Stimulated activated CD4-positive, alpha-beta T cell treated with anti-CD3 and anti-CD28 coated beads, TNF-alpha, amount 100 ng/mL, for 48 hours (primary cell): ENCODE measurements at regions not wholly inside any gene's neighbourhood (a gene's known extent, or its start where the extent isn't known, plus 50 kb on each side); places are given as distances from the start of the nearest gene placed in this dataset.

ENCODE experiments used
- DNase-seq, 3 donors: peaks; one replicate each; pipeline ENCODE4 v3.0.0-alpha.2; 2020; ENCODE audit warnings: low read depth in 3 of 3

GRCh38 chr4:62269918-62270317, 1069.8 kb downstream of the ADGRL3 start:
- DNase-seq: no peak

- no peak for DNase-seq
These were observed 1063.3 kb downstream of the ADGRL3 start for GRCh38 chr4:62263454-62263853.

GRCh38 chr4:62262676-62263075, 1062.5 kb downstream of the ADGRL3 start:
- DNase-seq: no peak

- DNase-seq: no peak
These were observed 1060.1 kb downstream of the ADGRL3 start for GRCh38 chr4:62260254-62260653.

GRCh38 chr4:62256479-62256878, 1056.4 kb downstream of the ADGRL3 start:
- DNase-seq: no peak

- DNase-seq: no peak
These were observed 1052.6 kb downstream of the ADGRL3 start for GRCh38 chr4:62252728-62253127.

- no peak for DNase-seq
These were observed 1050.0 kb downstream of the ADGRL3 start for GRCh38 chr4:62250100-62250499.

GRCh38 chr4:62243895-62244294, 1043.8 kb downstream of the ADGRL3 start:
- DNase-seq: no peak

GRCh38 chr4:62235911-62236310, 1035.8 kb downstream of the ADGRL3 start:
- no peak for DNase-seq

- DNase-seq: no peak
These were observed 1032.7 kb downstream of the ADGRL3 start for GRCh38 chr4:62232814-62233213.

- DNase-seq: no peak
These were observed 1031.9 kb downstream of the ADGRL3 start for GRCh38 chr4:62231994-62232393.

GRCh38 chr4:62226082-62226481, 1026.0 kb downstream of the ADGRL3 start:
- DNase-seq: no peak

GRCh38 chr4:62222121-62222520, 1022.0 kb downstream of the ADGRL3 start:
- no peak for DNase-seq

GRCh38 chr4:62210486-62210885, 1010.4 kb downstream of the ADGRL3 start:
- DNase-seq: no peak

GRCh38 chr4:62209757-62210485, 1009.8 kb downstream of the ADGRL3 start:
- no peak for DNase-seq

GRCh38 chr4:62208921-62209320, 1008.8 kb downstream of the ADGRL3 start:
- DNase-seq: no peak

- no peak for DNase-seq
These were observed 1004.0 kb downstream of the ADGRL3 start for GRCh38 chr4:62204136-62204535.

GRCh38 chr4:62199291-62199810, 999.2 kb downstream of the ADGRL3 start:
- DNase-seq: no peak

GRCh38 chr4:62196338-62196737, 996.2 kb downstream of the ADGRL3 start:
- no peak for DNase-seq

- no peak for DNase-seq
These were observed 994.2 kb downstream of the ADGRL3 start for GRCh38 chr4:62194342-62194741.

- DNase-seq: no peak
These were observed 993.6 kb downstream of the ADGRL3 start for GRCh38 chr4:62193761-62194160.

GRCh38 chr4:62191451-62192240, 991.5 kb downstream of the ADGRL3 start:
- DNase-seq: no peak

- no peak for DNase-seq
These were observed 970.1 kb downstream of the ADGRL3 start for GRCh38 chr4:62170235-62170634.
